Activated T-cell treated with anti-CD3 and anti-CD28 coated beads, Interleukin-2, amount 50 U/mL, for 4 hours (primary cell): ENCODE measurements at regions not wholly inside any gene's neighbourhood (a gene's known extent, or its start where the extent isn't known, plus 50 kb on each side); places are given as distances from the start of the nearest gene placed in this dataset.

Experiments
- ATAC-seq, 2 donors: fragments of 200-7000 bp; cut with Tn5 transposase; one replicate each; pipeline ENCODE4 v1.10.0; 2021
- DNase-seq: peaks from one replicate; pipeline ENCODE4 v3.0.0-alpha.2; 2020
- H3K27me3 Mint-ChIP-seq: one replicate; pipeline ENCODE4 v1.8.0; 2021; ENCODE audit warnings: low read depth, mixed read lengths
- H3K36me3 Mint-ChIP-seq: one replicate; pipeline ENCODE4 v1.8.0; 2022; ENCODE audit warnings: mixed read lengths; ENCODE audit not compliant: insufficient read depth
- H3K4me1 Mint-ChIP-seq: one replicate; pipeline ENCODE4 v1.8.0; 2021; ENCODE audit warnings: low read depth, mixed read lengths
- H3K4me3 Mint-ChIP-seq: one replicate; pipeline ENCODE4 v1.8.0; 2021; ENCODE audit warnings: mild to moderate bottlenecking, moderate library complexity, mixed read lengths
- H3K9me3 Mint-ChIP-seq: one replicate; pipeline ENCODE4 v1.8.0; 2021; ENCODE audit warnings: mixed read lengths

GRCh38 chr2:104404526-104404925, 449.4 kb upstream of the POU3F3 start:
- Mint-ChIP-seq H3K27me3 (peaks cover 3% of the 10 kb centered on the region), H3K4me1 (no peaks in the 10 kb centered on the region), H3K9me3 (no peaks in the 10 kb centered on the region), H3K36me3 (no peaks in the 10 kb centered on the region), H3K4me3 (no peak overlapping the region)
- ATAC-seq = no peak
- DNase-seq = no peak

GRCh38 chr2:104405623-104406022, 448.3 kb upstream of the POU3F3 start:
- peaks cover 3% of the 10 kb centered on the region for H3K27me3 Mint-ChIP-seq
- H3K4me3 Mint-ChIP-seq = no peak overlapping the region
- no peaks in the 10 kb centered on the region for H3K36me3 Mint-ChIP-seq
- ATAC-seq (no peak), DNase-seq (no peak)
- no peaks in the 10 kb centered on the region for H3K4me1 Mint-ChIP-seq
- H3K9me3 Mint-ChIP-seq = no peaks in the 10 kb centered on the region

- Mint-ChIP-seq H3K9me3 (no peaks in the 10 kb centered on the region), H3K36me3 (no peaks in the 10 kb centered on the region), H3K4me1 (no peaks in the 10 kb centered on the region), H3K4me3 (no peak overlapping the region), H3K27me3 (peaks cover 3% of the 10 kb centered on the region)
- ATAC-seq (no peak), DNase-seq (no peak)
These were observed 447.6 kb upstream of the POU3F3 start for GRCh38 chr2:104406261-104406726.

GRCh38 chr2:104407641-104408040, 446.3 kb upstream of the POU3F3 start:
- no peak for ATAC-seq
- Mint-ChIP-seq H3K4me1 (no peaks in the 10 kb centered on the region), H3K9me3 (no peaks in the 10 kb centered on the region), H3K4me3 (no peak overlapping the region), H3K27me3 (no peaks in the 10 kb centered on the region), H3K36me3 (no peaks in the 10 kb centered on the region)
- no peak for DNase-seq

- Mint-ChIP-seq H3K4me1 (no peaks in the 10 kb centered on the region), H3K27me3 (no peaks in the 10 kb centered on the region), H3K4me3 (no peak overlapping the region), H3K9me3 (no peaks in the 10 kb centered on the region), H3K36me3 (no peaks in the 10 kb centered on the region)
- no peak for ATAC-seq
- DNase-seq = no peak
These were observed 445.6 kb upstream of the POU3F3 start for GRCh38 chr2:104408266-104408665.

- H3K4me3 Mint-ChIP-seq = no peak overlapping the region
- H3K27me3 Mint-ChIP-seq = peaks cover 2% of the 10 kb centered on the region
- no peaks in the 10 kb centered on the region for H3K4me1 Mint-ChIP-seq
- H3K9me3 Mint-ChIP-seq = no peaks in the 10 kb centered on the region
- ATAC-seq (no peak), DNase-seq (no peak)
- H3K36me3 Mint-ChIP-seq = no peaks in the 10 kb centered on the region
These were observed 443.8 kb upstream of the POU3F3 start for GRCh38 chr2:104410136-104410535.

GRCh38 chr2:104412384-104412783, 441.5 kb upstream of the POU3F3 start:
- ATAC-seq (no peak), DNase-seq (no peak)
- Mint-ChIP-seq H3K9me3 (no peaks in the 10 kb centered on the region), H3K4me1 (no peaks in the 10 kb centered on the region), H3K27me3 (peaks cover 2% of the 10 kb centered on the region), H3K4me3 (no peak overlapping the region), H3K36me3 (no peaks in the 10 kb centered on the region)

GRCh38 chr2:104413890-104414289, 440.0 kb upstream of the POU3F3 start:
- H3K9me3 Mint-ChIP-seq = no peaks in the 10 kb centered on the region
- no peaks in the 10 kb centered on the region for H3K36me3 Mint-ChIP-seq
- DNase-seq (no peak), ATAC-seq (no peak)
- H3K27me3 Mint-ChIP-seq = peaks cover 2% of the 10 kb centered on the region
- no peak overlapping the region for H3K4me3 Mint-ChIP-seq
- H3K4me1 Mint-ChIP-seq = no peaks in the 10 kb centered on the region

GRCh38 chr2:104415284-104415683, 438.6 kb upstream of the POU3F3 start:
- peaks cover 2% of the 10 kb centered on the region for H3K27me3 Mint-ChIP-seq
- no peaks in the 10 kb centered on the region for H3K4me1 Mint-ChIP-seq
- H3K36me3 Mint-ChIP-seq = no peaks in the 10 kb centered on the region
- H3K4me3 Mint-ChIP-seq = no peak overlapping the region
- no peak for ATAC-seq
- no peak for DNase-seq
- H3K9me3 Mint-ChIP-seq = no peaks in the 10 kb centered on the region

GRCh38 chr2:104416339-104417000, 437.4 kb upstream of the POU3F3 start:
- Mint-ChIP-seq H3K36me3 (no peaks in the 10 kb centered on the region), H3K27me3 (peaks cover 2% of the 10 kb centered on the region), H3K4me1 (no peaks in the 10 kb centered on the region), H3K4me3 (no peak overlapping the region), H3K9me3 (no peaks in the 10 kb centered on the region)
- ATAC-seq (no peak), DNase-seq (no peak)

- Mint-ChIP-seq H3K4me3 (no peak overlapping the region), H3K9me3 (no peaks in the 10 kb centered on the region), H3K27me3 (no peaks in the 10 kb centered on the region), H3K36me3 (no peaks in the 10 kb centered on the region), H3K4me1 (no peaks in the 10 kb centered on the region)
- ATAC-seq (no peak), DNase-seq (no peak)
These were observed 433.5 kb upstream of the POU3F3 start for GRCh38 chr2:104420420-104420819.

GRCh38 chr2:104420953-104421352, 433.0 kb upstream of the POU3F3 start:
- ATAC-seq (no peak), DNase-seq (no peak)
- H3K27me3 Mint-ChIP-seq = no peaks in the 10 kb centered on the region
- no peaks in the 10 kb centered on the region for H3K4me1 Mint-ChIP-seq
- no peaks in the 10 kb centered on the region for H3K36me3 Mint-ChIP-seq
- H3K9me3 Mint-ChIP-seq = no peaks in the 10 kb centered on the region
- no peak overlapping the region for H3K4me3 Mint-ChIP-seq

GRCh38 chr2:104425850-104426595, 427.9 kb upstream of the POU3F3 start:
- Mint-ChIP-seq H3K27me3 (peaks cover 4% of the 10 kb centered on the region), H3K4me1 (no peaks in the 10 kb centered on the region), H3K9me3 (no peaks in the 10 kb centered on the region), H3K4me3 (no peak overlapping the region), H3K36me3 (no peaks in the 10 kb centered on the region)
- DNase-seq = no peak
- no peak for ATAC-seq

- H3K4me3 Mint-ChIP-seq = no peak overlapping the region
- peaks cover 10% of the 10 kb centered on the region for H3K27me3 Mint-ChIP-seq
- H3K4me1 Mint-ChIP-seq = no peaks in the 10 kb centered on the region
- DNase-seq = no peak
- H3K9me3 Mint-ChIP-seq = peaks cover 4% of the 10 kb centered on the region
- H3K36me3 Mint-ChIP-seq = no peaks in the 10 kb centered on the region
- no peak for ATAC-seq
These were observed 425.8 kb upstream of the POU3F3 start for GRCh38 chr2:104428155-104428554.

- DNase-seq = no peak
- peaks cover 6% of the 10 kb centered on the region for H3K4me1 Mint-ChIP-seq
- ATAC-seq = no peak
- no peaks in the 10 kb centered on the region for H3K36me3 Mint-ChIP-seq
- no peak overlapping the region for H3K4me3 Mint-ChIP-seq
- peaks cover 4% of the 10 kb centered on the region for H3K9me3 Mint-ChIP-seq
- H3K27me3 Mint-ChIP-seq = peaks cover 18% of the 10 kb centered on the region
These were observed 424.1 kb upstream of the POU3F3 start for GRCh38 chr2:104429639-104430358.
